IPS-18a (cell line): ENCODE measurements at regions not wholly inside any gene's neighbourhood (a gene's known extent, or its start where the extent isn't known, plus 50 kb on each side); places are given as distances from the start of the nearest gene placed in this dataset.

Experiments
- H3K27ac ChIP-seq: one replicate; pipeline ENCODE4 v1.5.1; 2013; ENCODE audit warnings: low read length
- H3K27me3 ChIP-seq: one replicate; pipeline ENCODE4 v1.6.1; 2013; ENCODE audit warnings: mild to moderate bottlenecking, low read length; ENCODE audit not compliant: control insufficient read depth, insufficient read depth
- H3K36me3 ChIP-seq: one replicate; pipeline ENCODE4 v1.6.1; 2013; ENCODE audit warnings: low read depth, low read length; ENCODE audit not compliant: control insufficient read depth
- H3K4me1 ChIP-seq: one replicate; pipeline ENCODE4 v1.6.1; 2013; ENCODE audit warnings: low read depth, low read length; ENCODE audit not compliant: control insufficient read depth
- H3K4me3 ChIP-seq: one replicate; pipeline ENCODE4 v1.5.1; 2013; ENCODE audit warnings: low read length
- H3K9ac ChIP-seq: one replicate; pipeline ENCODE4 v1.6.1; 2013; ENCODE audit warnings: mild to moderate bottlenecking, low read length, moderate library complexity
- H3K9me3 ChIP-seq: one replicate; pipeline ENCODE4 v1.6.1; 2013; ENCODE audit warnings: low read depth, low read length; ENCODE audit not compliant: control insufficient read depth

- Histone ChIP-seq H3K9me3 (no peaks in the 10 kb centered on the region), H3K27ac (no peak overlapping the region), H3K9ac (no peak overlapping the region), H3K36me3 (no peaks in the 10 kb centered on the region), H3K27me3 (no peaks in the 10 kb centered on the region), H3K4me3 (no peak overlapping the region), H3K4me1 (peaks cover 16% of the 10 kb centered on the region)
Observed at GRCh38 chr16:17654571-17654970, 183.8 kb upstream of the XYLT1 start.

GRCh38 chr16:17654142-17654541, 183.4 kb upstream of the XYLT1 start:
- Histone ChIP-seq H3K4me1 (peaks cover 13% of the 10 kb centered on the region), H3K4me3 (no peak overlapping the region), H3K27ac (no peak overlapping the region), H3K27me3 (no peaks in the 10 kb centered on the region), H3K36me3 (no peaks in the 10 kb centered on the region), H3K9me3 (no peaks in the 10 kb centered on the region), H3K9ac (no peak overlapping the region)

- H3K27ac ChIP-seq = no peak overlapping the region
- no peak overlapping the region for H3K4me3 ChIP-seq
- H3K27me3 ChIP-seq = no peaks in the 10 kb centered on the region
- H3K9me3 ChIP-seq = no peaks in the 10 kb centered on the region
- no peaks in the 10 kb centered on the region for H3K4me1 ChIP-seq
- H3K36me3 ChIP-seq = no peaks in the 10 kb centered on the region
- H3K9ac ChIP-seq = no peak overlapping the region
Observed at GRCh38 chr16:17647879-17648872, 177.4 kb upstream of the XYLT1 start.

GRCh38 chr16:17643935-17644334, 173.2 kb upstream of the XYLT1 start:
- H3K4me1 ChIP-seq = no peaks in the 10 kb centered on the region
- H3K27me3 ChIP-seq = no peaks in the 10 kb centered on the region
- no peak overlapping the region for H3K9ac ChIP-seq
- no peaks in the 10 kb centered on the region for H3K9me3 ChIP-seq
- H3K4me3 ChIP-seq = no peak overlapping the region
- H3K27ac ChIP-seq = no peak overlapping the region
- H3K36me3 ChIP-seq = no peaks in the 10 kb centered on the region

- Histone ChIP-seq H3K4me1 (no peaks in the 10 kb centered on the region), H3K27me3 (no peaks in the 10 kb centered on the region), H3K36me3 (no peaks in the 10 kb centered on the region), H3K27ac (no peak overlapping the region), H3K4me3 (no peak overlapping the region), H3K9me3 (no peaks in the 10 kb centered on the region), H3K9ac (no peak overlapping the region)
Observed at GRCh38 chr16:17641990-17642389, 171.2 kb upstream of the XYLT1 start.

GRCh38 chr16:17638134-17638533, 167.4 kb upstream of the XYLT1 start:
- no peak overlapping the region for H3K9ac ChIP-seq
- no peaks in the 10 kb centered on the region for H3K27me3 ChIP-seq
- H3K36me3 ChIP-seq = no peaks in the 10 kb centered on the region
- no peak overlapping the region for H3K4me3 ChIP-seq
- H3K27ac ChIP-seq = no peak overlapping the region
- no peaks in the 10 kb centered on the region for H3K4me1 ChIP-seq
- H3K9me3 ChIP-seq = no peaks in the 10 kb centered on the region

- H3K9me3 ChIP-seq = no peaks in the 10 kb centered on the region
- no peaks in the 10 kb centered on the region for H3K36me3 ChIP-seq
- no peak overlapping the region for H3K4me3 ChIP-seq
Observed at GRCh38 chr16:17635183-17635582, 164.4 kb upstream of the XYLT1 start.

GRCh38 chr16:17633181-17633951, 162.6 kb upstream of the XYLT1 start:
- Histone ChIP-seq H3K4me1 (no peaks in the 10 kb centered on the region), H3K36me3 (no peaks in the 10 kb centered on the region), H3K9ac (no peak overlapping the region), H3K27me3 (no peaks in the 10 kb centered on the region), H3K27ac (no peak overlapping the region), H3K9me3 (no peaks in the 10 kb centered on the region), H3K4me3 (no peak overlapping the region)

More at GRCh38 chr16:17635183-17635582, 164.4 kb upstream of the XYLT1 start:
- Histone ChIP-seq H3K27me3 (no peaks in the 10 kb centered on the region), H3K4me1 (no peaks in the 10 kb centered on the region), H3K27ac (no peak overlapping the region), H3K9ac (no peak overlapping the region)

GRCh38 chr16:17632667-17633066, 161.9 kb upstream of the XYLT1 start:
- Histone ChIP-seq H3K9ac (no peak overlapping the region), H3K4me1 (no peaks in the 10 kb centered on the region), H3K27me3 (no peaks in the 10 kb centered on the region), H3K36me3 (no peaks in the 10 kb centered on the region), H3K9me3 (no peaks in the 10 kb centered on the region), H3K4me3 (no peak overlapping the region), H3K27ac (no peak overlapping the region)

GRCh38 chr16:17629936-17630335, 159.2 kb upstream of the XYLT1 start:
- H3K27ac ChIP-seq = no peak overlapping the region
- H3K27me3 ChIP-seq = no peaks in the 10 kb centered on the region
- H3K4me1 ChIP-seq = no peaks in the 10 kb centered on the region
- no peak overlapping the region for H3K4me3 ChIP-seq
- no peak overlapping the region for H3K9ac ChIP-seq
- H3K36me3 ChIP-seq = no peaks in the 10 kb centered on the region
- no peaks in the 10 kb centered on the region for H3K9me3 ChIP-seq

GRCh38 chr16:17628983-17629382, 158.2 kb upstream of the XYLT1 start:
- Histone ChIP-seq H3K9me3 (no peaks in the 10 kb centered on the region), H3K27me3 (no peaks in the 10 kb centered on the region), H3K4me1 (no peaks in the 10 kb centered on the region), H3K36me3 (no peaks in the 10 kb centered on the region), H3K27ac (no peak overlapping the region), H3K4me3 (no peak overlapping the region), H3K9ac (no peak overlapping the region)
